Gastroesophageal sphincter (tissue), 4 donors: ENCODE measurements at regions not wholly inside any gene's neighbourhood (a gene's known extent, or its start where the extent isn't known, plus 50 kb on each side); places are given as distances from the start of the nearest gene placed in this dataset.

Experiments
- ATAC-seq: fragments of 150-250 bp; one replicate; pipeline ENCODE4 v1.9.1; 2016; ENCODE audit warnings: mild to moderate bottlenecking, moderate library complexity
- H3K27ac ChIP-seq, 4 donors: fragments of 200-600 bp; sonication (generic) in 3 of 4; 1 replicate in 3 of 4; 2 replicates in 1 of 4; pipeline ENCODE4 v1.5.1; 2016 to 2019
- H3K27me3 ChIP-seq: fragments of 200-600 bp; sonication (generic); one replicate; pipeline ENCODE4 v1.5.1; 2019
- H3K36me3 ChIP-seq, 2 donors: fragments of 200-600 bp; sonication (generic); one replicate each; pipeline ENCODE4 v1.5.1; 2019; ENCODE audit warnings: control low read depth in 1 of 2
- H3K4me1 ChIP-seq, 3 donors: fragments of 200-600 bp; sonication (generic); 1 replicate in 2 of 3; 2 replicates in 1 of 3; pipeline ENCODE4 v1.5.1; 2016 to 2019; ENCODE audit warnings: control low read depth in 2 of 3
- H3K4me3 ChIP-seq, 2 donors: fragments of 200-600 bp; sonication (generic); one replicate each; pipeline ENCODE4 v1.5.1; 2019; ENCODE audit warnings: mild to moderate bottlenecking in 1 of 2, moderate library complexity in 1 of 2
- H3K9me3 ChIP-seq, 3 donors: fragments of 200-600 bp; sonication (generic); one replicate each; pipeline ENCODE4 v1.5.1; 2017 to 2019; ENCODE audit warnings: control low read depth in 2 of 3
- CTCF ChIP-seq, 4 experiments: fragments of 200-600 bp in 2 of 4; fragments of 450-650 bp in 2 of 4; sonication (generic) in 1 of 4; IDR thresholded peaks; one replicate each; pipeline ENCODE4 v1.5.1; 2017 to 2019; ENCODE audit warnings: antibody characterized with exemption in 4 of 4, mild to moderate bottlenecking in 2 of 4, moderate library complexity in 2 of 4
- EP300 ChIP-seq: sonication (generic); formaldehyde crosslinking; IDR thresholded peaks from one replicate; pipeline ENCODE4 v1.6.1; 2017; ENCODE audit warnings: antibody characterized with exemption, mild to moderate bottlenecking
- POLR2A ChIP-seq, 2 donors: fragments of 450-650 bp; IDR thresholded peaks; one replicate each; pipeline ENCODE4 v1.6.1; 2017; ENCODE audit warnings: antibody characterized with exemption in 2 of 2, mild to moderate bottlenecking in 2 of 2, moderate library complexity in 1 of 2
- POLR2AphosphoS5 ChIP-seq: sonication (generic); formaldehyde crosslinking; IDR thresholded peaks from one replicate; pipeline ENCODE4 v1.6.1; 2017; ENCODE audit warnings: antibody characterized with exemption
- WGBS, 2 donors: methylation state at CpG; one replicate each; pipeline ENCODE4 v1.1.5; 2018; ENCODE audit warnings: low coverage in 1 of 2; 5-methylcytosine and 5-hydroxymethylcytosine counted together

- Histone ChIP-seq H3K27ac (no peak overlapping the region), H3K4me1 (no peaks in the 10 kb centered on the region), H3K36me3 (no peaks in the 10 kb centered on the region), H3K4me3 (no peak overlapping the region), H3K9me3 (no peaks in the 10 kb centered on the region), H3K27me3 (no peaks in the 10 kb centered on the region)
- TF ChIP-seq CTCF (IDR thresholded peaks at IDR 0.05) (no peak), POLR2A (IDR thresholded peaks at IDR 0.05) (no peak), POLR2AphosphoS5 (no peak), EP300 (no peak)
- 74 to 75% methylated on average over 2 to 9 of the region's 9 CpGs for WGBS, 2 donors
- no peak for ATAC-seq
Measured at GRCh38 chr4:181548873-181549575, 694.2 kb upstream of the TENM3 start.

GRCh38 chr4:181549576-181550188 lies 693.5 kb upstream of the TENM3 start:
- H3K36me3 ChIP-seq = no peaks in the 10 kb centered on the region
- no peaks in the 10 kb centered on the region for H3K4me1 ChIP-seq
- WGBS, 2 donors = 65 to 77% methylated on average over 2 to 3 of the region's 3 CpGs
- H3K9me3 ChIP-seq = no peaks in the 10 kb centered on the region
- H3K4me3 ChIP-seq = no peak overlapping the region
- no peaks in the 10 kb centered on the region for H3K27me3 ChIP-seq
- no peak overlapping the region for H3K27ac ChIP-seq
- TF ChIP-seq POLR2AphosphoS5 = no peak
- TF ChIP-seq EP300 = no peak
- TF ChIP-seq CTCF (IDR thresholded peaks at IDR 0.05) = no peak
- no peak for TF ChIP-seq POLR2A (IDR thresholded peaks at IDR 0.05)
- ATAC-seq = no peak

GRCh38 chr4:181550381-181550780 lies 692.8 kb upstream of the TENM3 start:
- TF ChIP-seq POLR2A (IDR thresholded peaks at IDR 0.05) (no peak), CTCF (IDR thresholded peaks at IDR 0.05) (no peak), EP300 (no peak), POLR2AphosphoS5 (no peak)
- no peak for ATAC-seq
- Histone ChIP-seq H3K4me3 (no peak overlapping the region), H3K9me3 (no peaks in the 10 kb centered on the region), H3K27me3 (no peaks in the 10 kb centered on the region), H3K4me1 (no peaks in the 10 kb centered on the region), H3K27ac (no peak overlapping the region), H3K36me3 (no peaks in the 10 kb centered on the region)
- WGBS, 2 donors = 100% methylated on average over 1 of the region's 1 CpG

GRCh38 chr4:181559637-181560036 lies 683.6 kb upstream of the TENM3 start:
- no peak overlapping the region for H3K4me3 ChIP-seq
- no peaks in the 10 kb centered on the region for H3K36me3 ChIP-seq
- H3K27ac ChIP-seq = no peak overlapping the region
- no peak for TF ChIP-seq CTCF (IDR thresholded peaks at IDR 0.05)
- TF ChIP-seq EP300 = no peak
- TF ChIP-seq POLR2A (IDR thresholded peaks at IDR 0.05) = no peak
- no peak for TF ChIP-seq POLR2AphosphoS5
- H3K27me3 ChIP-seq = no peaks in the 10 kb centered on the region
- no peaks in the 10 kb centered on the region for H3K4me1 ChIP-seq
- 61 to 83% methylated on average over 3 to 4 of the region's 4 CpGs for WGBS, 2 donors
- ATAC-seq = no peak
- peaks cover 0 to 14% (median 0%) of the 10 kb centered on the region in 3 donors for H3K9me3 ChIP-seq

- 100% methylated on average over 1 of the region's 2 CpGs; no CpG with 5 or more reads in 1 of the 2 donors for WGBS, 2 donors
- no peaks in the 10 kb centered on the region for H3K27me3 ChIP-seq
Measured at GRCh38 chr4:181562399-181562798, 680.8 kb upstream of the TENM3 start.

More at GRCh38 chr4:181562399-181562798, 680.8 kb upstream of the TENM3 start:
- H3K4me3 ChIP-seq = no peak overlapping the region
- H3K36me3 ChIP-seq = no peaks in the 10 kb centered on the region
- no peak overlapping the region for H3K27ac ChIP-seq
- H3K9me3 ChIP-seq = peaks cover 0 to 14% (median 0%) of the 10 kb centered on the region in 3 donors
- no peaks in the 10 kb centered on the region for H3K4me1 ChIP-seq
- TF ChIP-seq EP300 (no peak), POLR2AphosphoS5 (no peak), POLR2A (IDR thresholded peaks at IDR 0.05) (no peak), CTCF (IDR thresholded peaks at IDR 0.05) (no peak)
- ATAC-seq = no peak
